Activated CD4-positive, alpha-beta T cell treated with anti-CD3 and anti-CD28 coated beads, Interleukin-2, amount 10 ng/mL, durations not matched to agents 7 days and 5 days (primary cell): ENCODE measurements at regions not wholly inside any gene's neighbourhood (a gene's known extent, or its start where the extent isn't known, plus 50 kb on each side); places are given as distances from the start of the nearest gene placed in this dataset.

Experiments used
- CTCF ChIA-PET: fragments of 350-600 bp; sonication (Branson Sonifier 250); formaldehyde crosslinking; loops from one replicate; lab custom pipeline; 2021; ENCODE audit warnings: antibody characterized with exemption; lab: Charles Lee
- POLR2A ChIA-PET: fragments of 350-600 bp; sonication (Branson Sonifier 250); formaldehyde crosslinking; loops from one replicate; lab custom pipeline; 2021; ENCODE audit warnings: antibody characterized with exemption; lab: Charles Lee
- DNase-seq: peaks from one replicate; pipeline ENCODE4 v3.0.0-alpha.2; 2020
- H3K27ac Mint-ChIP-seq: one replicate; pipeline ENCODE4 v1.8.0; 2021; ENCODE audit warnings: mild to moderate bottlenecking, moderate library complexity, mixed read lengths
- H3K27me3 Mint-ChIP-seq: one replicate; pipeline ENCODE4 v1.8.0; 2021; ENCODE audit warnings: mixed read lengths
- H3K36me3 Mint-ChIP-seq: one replicate; pipeline ENCODE4 v1.8.0; 2021; ENCODE audit warnings: low read depth, mixed read lengths
- H3K4me1 Mint-ChIP-seq: one replicate; pipeline ENCODE4 v1.8.0; 2021; ENCODE audit warnings: mixed read lengths
- H3K4me3 Mint-ChIP-seq: one replicate; pipeline ENCODE4 v1.8.0; 2021; ENCODE audit warnings: mild to moderate bottlenecking, moderate library complexity, mixed read lengths
- H3K9me3 Mint-ChIP-seq: one replicate; pipeline ENCODE4 v1.8.0; 2021; ENCODE audit warnings: mixed read lengths

DNA sequence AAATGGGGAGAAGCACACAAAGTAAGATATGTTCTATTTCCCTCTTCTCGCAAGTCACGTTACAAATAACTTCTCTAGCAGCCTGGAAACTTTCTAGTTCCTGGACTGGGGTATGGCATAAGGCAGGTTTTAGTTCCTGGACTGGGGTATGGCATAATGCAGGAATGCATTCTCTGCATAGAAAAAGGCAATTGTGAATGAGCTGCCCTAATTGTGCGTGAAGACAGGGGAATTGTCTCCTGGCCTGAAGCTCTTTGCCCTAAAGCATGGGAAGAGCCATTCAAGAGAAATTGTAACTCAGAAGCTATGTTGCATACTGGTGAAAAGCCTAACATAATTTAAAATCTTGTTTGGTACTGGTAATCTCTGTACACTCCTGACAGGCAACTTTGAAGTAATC lies 54.3 kb upstream of the CBLB start:
- H3K27ac Mint-ChIP-seq: no peak overlapping the region
- H3K9me3 Mint-ChIP-seq: peaks cover 34% of the 10 kb centered on the region
- peaks cover 17% of the 10 kb centered on the region for H3K4me1 Mint-ChIP-seq
- DNase-seq: no peak
- no peaks in the 10 kb centered on the region for H3K27me3 Mint-ChIP-seq
- H3K4me3 Mint-ChIP-seq: no peak overlapping the region
- peaks cover 15% of the 10 kb centered on the region for H3K36me3 Mint-ChIP-seq
- ChIA-PET CTCF (interaction anchor here (0.6 kb wide), 1 partner anchor 61 kb away, joined by 3 read pairs; no protein-coding TSS in a partner anchor), POLR2A (interaction anchor here (0.7 kb wide), 1 partner anchor 613 kb away, joined by 3 read pairs; no protein-coding TSS in a partner anchor)

DNA sequence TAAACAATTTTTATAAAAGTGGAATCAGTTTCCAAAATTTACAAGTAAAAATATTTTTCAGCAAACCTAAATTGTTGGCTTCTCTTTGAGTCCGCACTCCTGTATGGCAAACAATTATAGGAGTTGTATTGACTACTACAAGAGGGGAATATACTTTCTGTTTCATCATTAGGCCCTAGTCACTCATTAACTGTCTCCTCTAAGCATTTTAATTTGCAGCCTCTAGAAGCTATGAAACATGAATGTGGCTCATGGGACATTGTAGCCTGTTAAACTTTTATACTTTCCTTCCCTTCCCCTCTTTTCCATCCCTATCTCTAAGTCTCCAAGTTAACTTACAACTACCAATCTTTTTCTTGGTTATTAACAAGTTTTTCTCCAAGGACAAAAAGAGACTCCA lies 58.9 kb upstream of the CBLB start:
- CTCF ChIA-PET: no interaction called here
- no peaks in the 10 kb centered on the region for H3K36me3 Mint-ChIP-seq
- no peak overlapping the region for H3K27ac Mint-ChIP-seq
- H3K27me3 Mint-ChIP-seq: no peaks in the 10 kb centered on the region
- no peaks in the 10 kb centered on the region for H3K4me1 Mint-ChIP-seq
- POLR2A ChIA-PET: no interaction called here
- DNase-seq: no peak
- no peaks in the 10 kb centered on the region for H3K9me3 Mint-ChIP-seq
- no peak overlapping the region for H3K4me3 Mint-ChIP-seq

DNA sequence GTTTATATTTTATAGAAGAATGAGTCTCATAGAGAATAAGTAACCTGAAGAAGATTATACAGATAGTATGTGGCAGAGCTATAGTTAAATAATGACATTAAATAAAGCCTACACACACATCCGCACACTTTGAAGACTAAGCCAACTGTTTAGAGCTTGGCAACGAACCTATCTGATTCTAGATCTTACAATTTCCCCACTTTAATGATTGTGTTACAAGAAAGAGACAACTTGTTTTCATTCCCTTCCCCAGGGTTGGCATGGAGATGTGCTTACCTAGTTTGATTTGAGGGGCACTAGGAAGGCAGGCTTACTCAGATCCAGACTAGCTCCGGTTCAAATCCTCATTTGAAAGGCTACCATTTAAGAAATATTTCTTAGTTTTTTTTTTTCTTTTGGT lies 61.9 kb upstream of the CBLB start:
- POLR2A ChIA-PET: no interaction called here

DNA sequence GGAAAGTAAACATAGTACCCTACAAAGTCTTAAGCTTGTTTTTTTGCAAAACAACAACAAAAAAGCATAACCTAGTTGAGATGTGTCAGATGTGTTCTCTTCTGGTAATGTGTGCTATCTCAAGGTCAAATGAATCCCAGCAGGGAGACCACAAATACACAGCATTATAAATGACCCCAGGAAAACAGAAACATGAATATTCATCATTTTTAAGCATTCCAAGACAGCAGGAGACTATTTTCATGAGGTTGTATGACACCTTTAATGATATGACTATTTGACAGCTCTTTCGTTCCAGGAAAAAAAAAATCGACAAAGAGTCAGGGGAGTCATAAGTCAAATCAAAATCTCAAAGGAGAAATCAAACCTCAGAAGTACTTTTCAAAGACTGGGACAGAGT lies 62.7 kb upstream of the CBLB start:
- Mint-ChIP-seq H3K27ac (no peak overlapping the region), H3K9me3 (peaks cover 7% of the 10 kb centered on the region), H3K36me3 (no peaks in the 10 kb centered on the region), H3K4me3 (no peak overlapping the region), H3K27me3 (no peaks in the 10 kb centered on the region), H3K4me1 (no peaks in the 10 kb centered on the region)
- ChIA-PET POLR2A (no interaction called here), CTCF (interaction anchor here (0.7 to 1.3 kb wide), 2 partner anchors 10 to 11 kb away, joined by 3 read pairs; no protein-coding TSS in a partner anchor)
- no peak for DNase-seq

More for the DNA sequence above, 61.9 kb upstream of the CBLB start:
- Mint-ChIP-seq H3K4me3 (no peak overlapping the region), H3K36me3 (no peaks in the 10 kb centered on the region), H3K9me3 (peaks cover 4% of the 10 kb centered on the region), H3K27ac (no peak overlapping the region), H3K27me3 (no peaks in the 10 kb centered on the region), H3K4me1 (no peaks in the 10 kb centered on the region)
- CTCF ChIA-PET: interaction anchor here (1.3 kb wide), 1 partner anchor 9 kb away, joined by 3 read pairs; no protein-coding TSS in a partner anchor
- no peak for DNase-seq

DNA sequence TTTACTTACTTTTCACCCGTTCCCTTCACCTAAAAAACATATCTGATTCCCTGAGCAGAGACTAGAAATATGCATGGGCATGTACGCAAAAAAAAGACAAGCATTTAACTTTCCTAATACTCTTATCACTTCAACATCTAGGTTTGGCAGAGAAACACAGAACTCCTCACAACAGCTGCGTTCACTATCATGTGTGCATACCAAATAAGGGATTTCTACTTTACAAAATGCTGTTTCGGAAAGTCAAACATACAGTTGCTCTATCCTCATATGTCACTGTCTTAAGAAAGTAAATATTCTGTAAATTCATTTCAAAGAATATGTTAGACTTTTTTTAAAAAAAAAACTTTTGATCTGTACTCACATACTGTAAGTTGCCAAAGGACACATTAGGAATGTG lies 65.1 kb upstream of the CBLB start:
- H3K27ac Mint-ChIP-seq: no peak overlapping the region

DNA sequence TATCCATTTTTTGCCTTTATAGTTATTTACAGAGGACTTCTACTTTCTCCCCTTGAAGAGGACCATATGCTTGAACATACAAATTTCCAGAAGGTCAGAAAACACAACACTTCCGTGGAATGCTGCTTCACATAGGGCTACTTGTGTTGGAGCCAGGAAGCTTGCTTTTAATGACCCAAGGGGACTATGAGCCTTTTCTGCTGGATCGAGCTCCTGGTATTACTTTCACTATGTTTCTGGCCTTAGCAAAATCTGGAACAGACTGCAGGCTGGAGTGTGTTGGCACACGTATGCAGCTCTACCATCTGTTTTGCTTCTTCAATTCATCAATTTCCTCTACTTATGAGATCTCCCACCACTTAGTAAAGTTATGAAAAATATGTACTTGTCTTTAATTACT lies 69.3 kb upstream of the CBLB start:
- Mint-ChIP-seq H3K9me3 (peaks cover 17% of the 10 kb centered on the region), H3K4me1 (no peaks in the 10 kb centered on the region), H3K27me3 (no peaks in the 10 kb centered on the region), H3K27ac (no peak overlapping the region), H3K4me3 (no peak overlapping the region), H3K36me3 (no peaks in the 10 kb centered on the region)
- no peak for DNase-seq
- ChIA-PET POLR2A (no interaction called here), CTCF (no interaction called here)

More for the DNA sequence above, 65.1 kb upstream of the CBLB start:
- ChIA-PET POLR2A (no interaction called here), CTCF (no interaction called here)
- no peaks in the 10 kb centered on the region for H3K36me3 Mint-ChIP-seq
- no peaks in the 10 kb centered on the region for H3K27me3 Mint-ChIP-seq
- H3K4me3 Mint-ChIP-seq: no peak overlapping the region
- DNase-seq: no peak
- no peaks in the 10 kb centered on the region for H3K4me1 Mint-ChIP-seq
- peaks cover 9% of the 10 kb centered on the region for H3K9me3 Mint-ChIP-seq

DNA sequence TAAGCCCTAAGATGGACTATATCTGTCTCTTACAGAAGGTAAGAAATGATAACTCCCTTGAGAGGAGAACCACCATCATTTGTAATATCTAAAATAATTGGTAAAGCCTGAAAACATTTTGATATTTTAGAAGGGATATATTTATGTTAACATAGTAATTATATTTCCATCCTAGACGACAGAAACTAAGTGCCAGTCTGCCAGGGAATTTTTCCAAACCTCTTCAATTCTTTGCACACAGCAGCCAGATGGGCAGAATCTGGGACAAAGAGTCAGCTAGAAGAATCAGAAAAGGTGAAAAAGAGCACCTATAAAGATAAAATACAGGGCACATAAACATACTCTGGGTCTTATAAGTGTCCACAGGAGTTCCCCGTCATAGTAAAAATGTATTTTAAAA lies 70.0 kb upstream of the CBLB start:
- ChIA-PET CTCF (no interaction called here), POLR2A (no interaction called here)
- Mint-ChIP-seq H3K27me3 (no peaks in the 10 kb centered on the region), H3K27ac (no peak overlapping the region), H3K4me1 (no peaks in the 10 kb centered on the region), H3K9me3 (peaks cover 17% of the 10 kb centered on the region), H3K4me3 (no peak overlapping the region), H3K36me3 (no peaks in the 10 kb centered on the region)
- DNase-seq: no peak

- no peaks in the 10 kb centered on the region for H3K4me1 Mint-ChIP-seq
- H3K4me3 Mint-ChIP-seq: no peak overlapping the region
- peaks cover 8% of the 10 kb centered on the region for H3K9me3 Mint-ChIP-seq
- POLR2A ChIA-PET: no interaction called here
- no peaks in the 10 kb centered on the region for H3K27me3 Mint-ChIP-seq
- H3K27ac Mint-ChIP-seq: no peak overlapping the region
- no peak for DNase-seq
- CTCF ChIA-PET: no interaction called here
- no peaks in the 10 kb centered on the region for H3K36me3 Mint-ChIP-seq
These were observed 75.5 kb upstream of the CBLB start for GRCh38 chr3:105944276-105944675.

DNA sequence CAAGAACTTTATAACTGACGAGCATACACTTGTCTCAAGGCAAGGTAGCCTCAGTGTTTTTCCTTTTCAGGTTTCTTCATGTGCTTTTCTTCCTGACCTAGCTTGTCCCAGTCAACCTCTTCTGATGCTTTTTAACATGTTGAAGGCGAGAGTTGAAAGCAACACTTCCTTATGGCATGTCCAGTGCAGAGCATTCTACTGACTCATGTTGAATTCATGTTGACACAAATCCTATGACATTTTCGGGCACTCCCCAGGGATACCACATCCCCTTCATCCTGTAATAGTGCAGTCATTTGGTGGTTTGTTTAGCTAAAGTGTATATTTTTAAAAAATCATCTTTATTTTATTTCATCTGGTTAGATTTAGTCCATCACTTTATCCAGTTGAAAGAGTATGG lies 75.9 kb upstream of the CBLB start:
- H3K4me1 Mint-ChIP-seq: no peaks in the 10 kb centered on the region
- no peak for DNase-seq
- H3K27me3 Mint-ChIP-seq: no peaks in the 10 kb centered on the region
- H3K9me3 Mint-ChIP-seq: peaks cover 8% of the 10 kb centered on the region
- H3K4me3 Mint-ChIP-seq: no peak overlapping the region
- no peaks in the 10 kb centered on the region for H3K36me3 Mint-ChIP-seq
- POLR2A ChIA-PET: no interaction called here
- H3K27ac Mint-ChIP-seq: no peak overlapping the region
- CTCF ChIA-PET: no interaction called here

- Mint-ChIP-seq H3K27ac (no peak overlapping the region), H3K27me3 (no peaks in the 10 kb centered on the region), H3K36me3 (no peaks in the 10 kb centered on the region), H3K9me3 (peaks cover 2% of the 10 kb centered on the region), H3K4me3 (no peak overlapping the region), H3K4me1 (no peaks in the 10 kb centered on the region)
- POLR2A ChIA-PET: no interaction called here
- no peak for DNase-seq
- CTCF ChIA-PET: interaction anchor here (0.6 kb wide), 1 partner anchor 20 kb away, joined by 3 read pairs; no protein-coding TSS in a partner anchor
These were observed 79.3 kb upstream of the CBLB start for GRCh38 chr3:105948101-105948500.

DNA sequence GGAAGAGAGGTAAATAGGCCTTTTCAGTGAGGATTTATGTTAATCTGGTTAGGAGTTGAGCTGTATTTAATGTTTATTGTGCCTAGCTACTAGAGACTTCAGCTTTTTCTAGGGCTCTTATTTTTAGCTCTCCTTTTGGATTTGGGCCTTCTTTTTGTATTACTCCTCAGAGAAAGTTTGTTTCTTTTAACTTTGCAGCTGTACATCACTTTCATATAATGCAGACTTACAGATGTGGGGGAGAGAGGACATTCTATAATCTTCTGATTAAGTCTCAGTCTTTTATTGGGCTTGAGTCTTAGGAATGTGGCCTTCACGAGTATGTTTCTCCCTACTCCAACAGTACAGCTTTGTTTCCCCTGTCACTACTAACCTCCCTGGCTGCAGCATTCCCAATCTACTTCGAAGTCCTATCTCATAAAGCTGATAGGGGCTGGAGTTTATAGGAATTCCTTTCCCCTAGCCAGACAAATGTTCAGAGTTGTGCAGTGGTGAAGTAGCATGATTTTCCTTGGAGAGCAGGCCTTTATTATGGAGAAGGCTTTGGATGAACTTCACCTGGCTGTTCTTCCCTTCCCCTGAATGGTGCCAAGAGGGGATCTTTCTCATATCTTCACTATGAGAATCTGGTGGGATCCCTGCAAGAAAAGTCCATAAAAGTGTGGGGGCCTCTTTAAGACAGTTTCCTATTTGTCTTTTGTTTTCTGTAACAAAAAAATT lies 82.2 kb upstream of the CBLB start:
- H3K36me3 Mint-ChIP-seq: peaks cover 1% of the 10 kb centered on the region
- H3K27ac Mint-ChIP-seq: no peak overlapping the region
- ChIA-PET POLR2A (no interaction called here), CTCF (interaction anchor here (1.0 to 1.2 kb wide), 4 partner anchors 9 to 67 kb away, joined by 3 to 4 read pairs (median 4); no protein-coding TSS in a partner anchor)
- H3K27me3 Mint-ChIP-seq: no peaks in the 10 kb centered on the region
- H3K4me3 Mint-ChIP-seq: no peak overlapping the region
- no peak for DNase-seq
- H3K9me3 Mint-ChIP-seq: peaks cover 2% of the 10 kb centered on the region
- H3K4me1 Mint-ChIP-seq: no peaks in the 10 kb centered on the region

DNA sequence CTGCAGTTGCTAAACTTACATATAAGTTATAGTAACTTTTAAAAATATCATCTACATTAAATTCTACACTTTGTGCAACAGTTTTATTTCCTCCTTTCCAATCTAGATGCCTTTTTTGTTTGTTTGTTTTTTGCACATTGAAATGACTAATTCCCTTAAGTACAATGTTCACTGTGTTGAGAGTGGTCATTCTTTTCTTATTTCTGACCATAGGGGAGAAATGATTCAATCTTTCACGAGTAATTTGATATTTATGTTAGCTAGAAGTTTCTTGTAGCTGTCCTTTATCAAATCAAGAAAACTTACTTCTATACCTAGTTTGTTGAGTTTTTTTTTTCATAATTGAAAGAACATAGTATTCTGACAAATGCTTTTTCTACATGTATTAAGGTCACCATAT lies 85.0 kb upstream of the CBLB start:
- Mint-ChIP-seq H3K9me3 (peaks cover 4% of the 10 kb centered on the region), H3K27me3 (no peaks in the 10 kb centered on the region), H3K4me1 (no peaks in the 10 kb centered on the region), H3K36me3 (peaks cover 1% of the 10 kb centered on the region), H3K4me3 (no peak overlapping the region), H3K27ac (no peak overlapping the region)
- POLR2A ChIA-PET: no interaction called here
- CTCF ChIA-PET: no interaction called here
- DNase-seq: no peak

- no peaks in the 10 kb centered on the region for H3K27me3 Mint-ChIP-seq
- H3K27ac Mint-ChIP-seq: no peak overlapping the region
- H3K9me3 Mint-ChIP-seq: peaks cover 9% of the 10 kb centered on the region
- POLR2A ChIA-PET: interaction anchor here (0.6 kb wide), 1 partner anchor 75 kb away, joined by 4 read pairs; no protein-coding TSS in a partner anchor
- H3K36me3 Mint-ChIP-seq: peaks cover 1% of the 10 kb centered on the region
- no peak overlapping the region for H3K4me3 Mint-ChIP-seq
- H3K4me1 Mint-ChIP-seq: peaks cover 2% of the 10 kb centered on the region
- CTCF ChIA-PET: no interaction called here
- no peak for DNase-seq
These were observed 87.5 kb upstream of the CBLB start for GRCh38 chr3:105956306-105956705.
